Motor neuron (in vitro differentiated cells): ENCODE measurements at regions not wholly inside any gene's neighbourhood (a gene's known extent, or its start where the extent isn't known, plus 50 kb on each side); places are given as distances from the start of the nearest gene placed in this dataset.

Source experiments
- ATAC-seq, 8 experiments: fragments of 200-7000 bp; cut with Tn5 transposase; replicated peaks in 6 of 8; 2 replicates each; pipeline ENCODE4 v1.8.0; 2021; ENCODE audit warnings: mild to moderate bottlenecking in 8 of 8, moderate library complexity in 8 of 8
- H3K27ac ChIP-seq, 2 donors: fragments of 250-450 bp; sonication (Bioruptor Pico); 2 replicates each; pipeline ENCODE4 v1.9.0; 2021; ENCODE audit warnings: antibody characterized with exemption in 2 of 2, mild to moderate bottlenecking in 2 of 2, moderate library complexity in 1 of 2
- H3K4me1 ChIP-seq, 2 donors: fragments of 250-450 bp; sonication (Bioruptor Pico); replicated peaks in 1 of 2; 2 replicates each; pipeline ENCODE4 v1.6.1; 2021; ENCODE audit warnings: antibody characterized with exemption in 2 of 2, mild to moderate bottlenecking in 2 of 2, moderate library complexity in 1 of 2
- H3K4me3 ChIP-seq, 5 donors: fragments of 250-450 bp; sonication (Bioruptor Pico); 2 replicates each; pipeline ENCODE4 v1.9.0; 2021; ENCODE audit warnings: antibody characterized with exemption in 5 of 5, mild to moderate bottlenecking in 5 of 5, moderate library complexity in 4 of 5
- WGBS, 10 experiments: fragments of 450-650 bp; shearing (Covaris generic); methylation state at CpG; one replicate each; pipeline ENCODE4 v1.0.0; 2022; 5-methylcytosine and 5-hydroxymethylcytosine counted together
- in situ Hi-C, 9 experiments: fragments of 400-800 bp; cut with MboI; loops; one replicate each; pipeline ENCODE4 v1.15.0; 2021; ENCODE audit warnings: low sequenced_read_pairs in 9 of 9, low pct_unique_long_range_greater_than_20kb in 2 of 9; ENCODE audit not compliant: unreplicated experiment in 9 of 9

DNA sequence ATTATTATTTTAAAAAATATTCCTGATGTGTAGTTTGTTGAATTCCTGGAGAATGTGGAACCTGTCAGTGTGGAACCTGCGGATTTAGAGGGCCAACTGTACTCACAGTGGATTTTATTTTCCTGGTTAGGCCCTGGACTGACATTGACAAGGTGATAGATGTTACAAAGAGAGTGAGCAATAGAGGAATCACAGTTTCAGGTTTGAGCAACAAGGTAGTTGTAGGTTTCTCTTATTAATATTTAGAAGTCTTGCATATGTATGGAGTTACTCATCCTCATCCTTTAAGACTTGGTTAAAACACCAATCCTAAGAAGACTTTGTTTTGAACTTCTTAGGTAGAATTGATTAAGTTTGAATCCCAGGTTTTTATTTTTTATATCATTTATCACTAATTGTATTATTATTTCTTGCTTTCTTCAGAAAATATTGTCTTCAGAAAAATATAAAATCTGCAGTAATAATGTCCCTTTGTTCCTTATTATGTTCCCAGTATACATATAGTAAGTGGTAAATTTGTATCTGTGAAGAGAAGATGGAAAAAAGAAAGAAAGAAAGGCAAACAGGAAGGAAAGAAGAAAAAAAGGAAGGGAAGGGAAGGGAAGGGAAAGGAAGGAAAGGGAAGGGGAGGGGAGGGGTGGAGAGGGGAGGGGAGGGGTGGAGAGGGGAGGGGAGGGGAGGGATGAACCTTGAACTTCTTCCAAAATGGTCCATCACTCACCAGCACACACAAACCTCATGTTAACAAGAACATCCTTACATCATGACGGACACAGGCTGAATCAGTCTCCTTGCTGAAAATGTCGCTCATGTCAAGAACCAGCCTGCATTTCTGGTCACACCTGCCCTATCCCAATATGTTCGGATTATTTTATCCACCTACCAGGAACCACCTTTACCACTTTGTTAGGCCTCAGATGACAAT is 867.2 kb downstream of the CDH11 start:
- Histone ChIP-seq H3K27ac (no peak overlapping the region), H3K4me1 (no peaks in the 10 kb centered on the region), H3K4me3 (no peak overlapping the region)
- 71 to 100% (median 83%) methylated on average over 1 to 3 of the region's 4 CpGs; no CpG with 5 or more reads in 5 of the 10 experiments for WGBS, 10 experiments
- no peak for ATAC-seq
- in situ Hi-C loops = no loop called here

DNA sequence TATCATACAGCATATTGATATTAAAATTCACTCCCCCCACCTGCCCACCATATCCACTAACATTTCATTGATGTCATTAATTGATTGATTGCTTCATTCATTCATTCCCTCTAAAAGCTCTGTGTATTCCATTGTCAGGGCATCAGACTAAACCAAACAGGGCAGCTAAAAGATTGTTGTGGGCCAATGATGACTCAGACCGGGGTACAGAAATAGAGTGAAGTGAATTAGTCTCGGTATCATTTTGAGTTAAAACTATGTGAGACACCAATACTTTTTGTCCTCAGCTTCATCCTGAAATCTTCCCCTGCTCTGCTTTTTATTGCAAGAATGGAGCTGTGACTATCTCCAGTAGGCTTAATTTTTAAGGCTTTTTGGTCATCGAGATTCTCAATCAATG is 868.3 kb downstream of the CDH11 start:
- ATAC-seq = no peak
- H3K27ac ChIP-seq = no peak overlapping the region
- H3K4me1 ChIP-seq = no peaks in the 10 kb centered on the region
- WGBS, 10 experiments = 64 to 100% (median 100%) methylated on average over 1 to 3 of the region's 3 CpGs; no CpG with 5 or more reads in 3 of the 10 experiments
- in situ Hi-C loops = no loop called here
- H3K4me3 ChIP-seq = no peak overlapping the region

GRCh38 chr16:64253096-64253495 is 868.8 kb downstream of the CDH11 start:
- in situ Hi-C loops = no loop called here
- Histone ChIP-seq H3K4me3 (no peak overlapping the region), H3K27ac (no peak overlapping the region), H3K4me1 (no peaks in the 10 kb centered on the region)
- ATAC-seq = peak in 1 of 8 experiments; percentile 62

GRCh38 chr16:64251742-64252141 is 870.1 kb downstream of the CDH11 start:
- Histone ChIP-seq H3K27ac (no peak overlapping the region), H3K4me3 (no peak overlapping the region), H3K4me1 (no peaks in the 10 kb centered on the region)
- ATAC-seq = no peak
- 50 to 100% (median 83%) methylated on average over 1 to 2 of the region's 2 CpGs; no CpG with 5 or more reads in 3 of the 10 experiments for WGBS, 10 experiments
- in situ Hi-C loops = no loop called here

DNA sequence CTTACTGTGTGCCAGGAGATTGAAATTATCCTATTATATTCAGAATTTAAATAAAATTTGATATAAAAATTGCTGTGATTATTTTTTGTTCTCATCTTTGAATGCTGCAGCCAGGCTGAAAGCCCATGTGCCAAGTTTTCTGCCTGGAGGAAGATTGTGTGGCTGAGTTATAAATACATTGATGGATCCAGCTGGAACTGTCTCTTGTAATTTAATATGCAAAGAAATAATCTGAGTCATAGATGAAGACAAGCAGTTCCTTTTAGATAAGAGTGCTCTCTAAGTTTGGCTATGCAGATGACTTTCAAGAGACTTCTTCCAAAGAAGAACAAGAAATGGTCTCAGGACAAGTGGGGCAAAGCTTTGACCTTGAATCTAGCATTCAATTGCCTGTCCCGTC is 871.0 kb downstream of the CDH11 start:
- WGBS, 10 experiments = 0 to 100% (median 82%) methylated on average over 1 of the region's 1 CpG; no CpG with 5 or more reads in 4 of the 10 experiments
- H3K4me3 ChIP-seq = no peak overlapping the region
- H3K27ac ChIP-seq = no peak overlapping the region
- no peaks in the 10 kb centered on the region for H3K4me1 ChIP-seq
- peak in 3 of 8 experiments; percentile 74 to 95 (median 92) for ATAC-seq
- in situ Hi-C loops = no loop called here

DNA sequence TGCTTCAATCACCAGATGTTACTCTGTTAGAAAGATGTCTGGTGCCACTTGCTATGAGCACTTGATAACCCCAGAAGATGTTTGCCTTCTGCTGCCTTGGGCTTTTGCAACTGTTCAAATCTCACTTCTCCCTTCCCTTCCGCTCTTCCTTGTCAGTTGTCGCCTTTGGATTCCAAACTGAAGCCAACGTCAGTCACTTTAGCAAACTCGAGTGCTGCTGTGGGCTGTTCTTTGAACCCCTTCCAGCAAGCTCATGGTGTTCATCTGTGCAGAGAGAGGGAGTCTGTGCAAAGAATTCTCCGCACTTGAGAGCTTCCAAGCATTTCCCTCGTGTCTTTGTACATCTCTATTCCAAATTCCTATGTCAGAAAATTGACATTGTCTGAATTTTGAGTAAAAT is 879.4 kb downstream of the CDH11 start:
- in situ Hi-C loops = no loop called here
- no peaks in the 10 kb centered on the region for H3K4me1 ChIP-seq
- ATAC-seq = no peak
- WGBS, 10 experiments = 42 to 100% (median 89%) methylated on average over 1 to 6 of the region's 6 CpGs; no CpG with 5 or more reads in 2 of the 10 experiments
- no peak overlapping the region for H3K4me3 ChIP-seq
- H3K27ac ChIP-seq = no peak overlapping the region

- peaks cover 0 to 7% of the 10 kb centered on the region in 2 donors for H3K4me1 ChIP-seq
- in situ Hi-C loops = no loop called here
- H3K27ac ChIP-seq = no peak overlapping the region
- H3K4me3 ChIP-seq = no peak overlapping the region
- peak in 3 of 8 experiments; percentile 19 to 50 (median 24) for ATAC-seq
Observed at GRCh38 chr16:64240586-64240985, 881.3 kb downstream of the CDH11 start.

- H3K27ac ChIP-seq = no peak overlapping the region
- in situ Hi-C loops = no loop called here
- ATAC-seq = peak in 2 of 8 experiments; percentile 98
Observed at GRCh38 chr16:64238571-64238970, 883.3 kb downstream of the CDH11 start.

DNA sequence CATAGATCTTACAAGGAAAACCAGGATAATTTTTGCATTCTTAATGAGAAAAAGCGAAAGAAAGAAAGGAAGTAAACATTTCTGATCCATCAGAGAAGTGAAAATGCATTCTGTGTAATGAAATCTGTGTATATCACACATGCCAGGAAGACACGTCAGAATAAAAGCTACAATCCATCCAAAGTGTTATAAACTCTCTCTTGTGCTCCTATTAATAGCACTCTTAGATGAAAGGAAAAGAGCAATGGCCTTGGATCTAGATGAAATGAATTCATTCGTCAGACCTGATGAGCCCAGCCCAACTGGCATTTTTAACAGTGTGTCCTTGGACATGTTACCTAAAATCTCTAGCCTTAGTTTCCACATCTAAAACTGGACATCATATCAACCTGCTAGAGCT is 885.5 kb downstream of the CDH11 start:
- in situ Hi-C loops = no loop called here
- H3K4me3 ChIP-seq = no peak overlapping the region
- no peak overlapping the region for H3K27ac ChIP-seq
- WGBS, 10 experiments = 45 to 95% (median 69%) methylated on average over 1 to 3 of the region's 3 CpGs; no CpG with 5 or more reads in 1 of the 10 experiments
- ATAC-seq = peak in 5 of 8 experiments; percentile 42 to 69 (median 56)
- peaks cover 2 to 10% of the 10 kb centered on the region in 2 donors for H3K4me1 ChIP-seq

More at GRCh38 chr16:64238571-64238970, 883.3 kb downstream of the CDH11 start:
- Histone ChIP-seq H3K4me1 (peaks cover 2 to 10% of the 10 kb centered on the region in 2 donors), H3K4me3 (no peak overlapping the region)

DNA sequence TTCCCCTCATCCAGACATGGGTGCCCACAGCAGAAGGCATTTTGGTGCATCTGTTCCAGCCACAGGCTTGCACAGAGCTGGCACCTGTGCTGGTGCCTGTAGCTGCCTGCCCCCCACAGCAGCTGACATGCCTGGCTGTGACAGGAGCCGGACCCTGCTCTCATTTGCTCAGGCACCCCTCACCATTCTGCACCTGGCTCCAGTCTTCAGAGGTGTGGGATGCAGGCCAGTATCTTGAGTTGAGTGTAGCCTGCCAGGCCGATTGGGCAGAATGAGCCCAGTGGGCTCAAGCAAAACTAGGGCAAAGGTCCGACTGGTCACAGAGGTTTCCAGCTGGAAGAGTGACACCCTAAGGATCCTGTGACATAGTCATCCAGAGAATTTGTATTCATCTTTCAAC is 887.7 kb downstream of the CDH11 start:
- in situ Hi-C loops = no loop called here
- no peak overlapping the region for H3K27ac ChIP-seq
- no peak for ATAC-seq
- 80 to 100% methylated on average over 1 of the region's 3 CpGs; no CpG with 5 or more reads in 8 of the 10 experiments for WGBS, 10 experiments
- H3K4me3 ChIP-seq = no peak overlapping the region
- peaks cover 2 to 10% of the 10 kb centered on the region in 2 donors for H3K4me1 ChIP-seq

GRCh38 chr16:64225696-64226095 is 896.2 kb downstream of the CDH11 start:
- in situ Hi-C loops = no loop called here
- H3K4me1 ChIP-seq = no peaks in the 10 kb centered on the region
- no peak overlapping the region for H3K4me3 ChIP-seq
- 0 to 100% (median 81%) methylated on average over 1 to 2 of the region's 2 CpGs; no CpG with 5 or more reads in 4 of the 10 experiments for WGBS, 10 experiments
- no peak overlapping the region for H3K27ac ChIP-seq
- no peak for ATAC-seq

DNA sequence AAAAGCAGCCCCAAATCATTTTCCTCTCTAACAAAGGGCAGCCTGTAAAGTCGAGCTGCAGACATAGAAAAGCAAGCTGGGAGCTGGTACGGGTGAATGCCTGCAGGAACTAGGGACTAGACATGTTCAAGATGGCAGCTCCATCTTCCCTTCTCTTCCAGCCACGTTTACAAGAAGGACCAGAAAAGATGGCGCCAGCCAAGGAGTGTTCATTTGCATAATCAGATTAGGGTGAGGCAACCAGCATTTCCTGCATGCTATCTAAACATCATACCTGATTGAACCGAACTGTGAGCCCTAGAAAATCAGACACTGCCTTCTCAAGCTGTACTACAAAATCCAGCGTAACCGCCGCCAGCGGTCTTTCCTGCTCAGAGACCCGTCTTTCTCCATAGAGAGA is 896.8 kb downstream of the CDH11 start:
- in situ Hi-C loops = no loop called here
- no peak overlapping the region for H3K4me3 ChIP-seq
- no peaks in the 10 kb centered on the region for H3K4me1 ChIP-seq
- no peak overlapping the region for H3K27ac ChIP-seq
- ATAC-seq = no peak
- 0 to 100% (median 70%) methylated on average over 1 to 9 of the region's 10 CpGs; no CpG with 5 or more reads in 1 of the 10 experiments for WGBS, 10 experiments

DNA sequence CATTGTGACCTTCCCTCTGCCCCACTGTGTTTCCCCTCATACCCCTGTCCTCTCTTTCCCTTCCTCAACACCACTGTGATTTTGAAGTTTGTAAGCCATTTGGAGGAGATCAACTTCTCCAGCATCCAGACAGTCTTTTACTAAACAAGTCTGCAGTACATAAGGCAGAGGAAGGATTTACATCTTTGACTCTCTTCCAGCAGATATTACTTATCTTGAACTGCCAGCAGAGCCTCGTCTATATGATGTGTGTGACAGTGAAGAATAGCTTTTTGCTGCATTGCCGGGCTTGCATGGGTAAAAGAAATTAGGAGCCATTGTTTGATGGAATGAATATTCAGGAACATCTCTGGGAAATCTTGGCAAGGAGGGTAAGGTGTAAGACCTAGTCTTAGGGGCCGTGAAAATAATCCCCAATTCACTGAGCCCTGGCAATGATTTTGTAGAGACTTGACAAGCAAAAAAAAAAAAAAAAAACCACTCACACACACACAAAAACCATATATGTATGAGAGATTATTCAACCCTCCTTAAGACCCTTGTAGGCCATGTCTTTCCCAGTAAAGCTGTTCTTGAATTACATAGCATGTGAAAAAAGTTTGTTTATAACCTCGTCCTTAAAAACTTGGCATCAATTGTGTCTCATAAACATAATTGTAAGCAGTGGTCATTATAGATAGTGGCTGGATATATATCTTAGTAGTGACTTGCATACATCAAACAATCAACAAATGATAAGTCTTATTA is 903.9 kb downstream of the CDH11 start:
- in situ Hi-C loops = no loop called here
- Histone ChIP-seq H3K4me1 (peaks cover 0 to 10% of the 10 kb centered on the region in 2 donors), H3K4me3 (no peak overlapping the region), H3K27ac (no peak overlapping the region)
- ATAC-seq = no peak
- WGBS, 10 experiments = 28 to 100% (median 67%) methylated on average over 1 to 4 of the region's 4 CpGs; no CpG with 5 or more reads in 1 of the 10 experiments
